ENCODE measurements at regions not wholly inside any gene's neighbourhood (a gene's known extent, or its start where the extent isn't known, plus 50 kb on each side); places are given as distances from the start of the nearest gene placed in this dataset.

DNA sequence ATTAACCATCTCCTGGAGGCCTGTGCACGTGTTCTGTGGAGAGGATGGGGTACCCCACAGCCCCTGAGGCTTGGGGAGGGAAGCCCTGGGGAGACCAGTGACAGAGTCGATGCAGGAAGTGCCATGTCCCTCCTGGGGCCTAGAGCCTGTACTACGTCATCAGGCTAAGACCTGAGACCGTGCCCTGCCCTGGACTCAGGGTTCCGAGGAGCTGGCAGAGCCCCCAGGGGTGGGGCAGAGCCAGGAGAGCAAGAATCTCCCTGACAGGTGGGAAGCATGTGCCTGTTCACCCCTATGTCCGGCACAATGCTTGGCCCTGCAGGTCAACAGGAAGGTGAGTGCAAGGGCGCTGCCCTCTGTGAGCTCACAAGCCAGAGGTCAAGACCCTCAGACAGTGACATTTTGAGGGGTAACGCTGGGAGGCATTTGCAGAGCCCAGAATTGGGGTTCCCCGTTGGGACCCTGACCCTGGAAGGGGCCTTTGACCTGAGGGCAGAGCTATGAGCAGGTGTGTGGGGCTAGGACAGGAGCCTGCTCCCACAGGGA, 781.6 kb downstream of the BRD1 start:
- H3K9me3 ChIP-seq, result no peaks in the 10 kb centered on the region
- H3K27me3 ChIP-seq (replicated peaks in 1 of 7), result peaks cover 0 to 62% (median 4%) of the 10 kb centered on the region in 7 donors
- intact Hi-C loops (cut with DNase I; ENCODE audit: low total_unique reads), result no loop called here
- no peak overlapping the region for H3K27ac ChIP-seq
- H3K36me3 ChIP-seq, result no peaks in the 10 kb centered on the region
- H3K4me3 ChIP-seq, result no peak overlapping the region
- TF ChIP-seq POLR2A (IDR thresholded peaks at IDR 0.05) (no peak), CTCF (IDR thresholded peaks at IDR 0.05 in 8 of 11, conservative IDR thresholded peaks at IDR 0.05 in 3 of 11) (no peak), POLR2AphosphoS5 (IDR thresholded peaks at IDR 0.05) (no peak)
- 43 to 69% (median 61%) methylated on average over 7 to 9 of the region's 9 CpGs for WGBS, 5 donors
- DNase-seq, result no peak
- no peaks in the 10 kb centered on the region for H3K4me1 ChIP-seq

GRCh38 chr22:49045276-49045675, 782.4 kb downstream of the BRD1 start:
- Histone ChIP-seq H3K4me1 (no peaks in the 10 kb centered on the region), H3K27ac (no peak overlapping the region), H3K9me3 (no peaks in the 10 kb centered on the region), H3K27me3 (replicated peaks in 1 of 7) (peaks cover 0 to 70% (median 4%) of the 10 kb centered on the region in 7 donors), H3K4me3 (no peak overlapping the region), H3K36me3 (no peaks in the 10 kb centered on the region)
- no peak for DNase-seq
- TF ChIP-seq POLR2AphosphoS5 (IDR thresholded peaks at IDR 0.05), result no peak
- TF ChIP-seq CTCF (IDR thresholded peaks at IDR 0.05 in 8 of 11, conservative IDR thresholded peaks at IDR 0.05 in 3 of 11), result no peak
- TF ChIP-seq POLR2A (IDR thresholded peaks at IDR 0.05), result no peak
- WGBS, 5 donors, result 67 to 82% (median 72%) methylated on average over 12 of the region's 12 CpGs
- intact Hi-C loops (cut with DNase I; ENCODE audit: low total_unique reads), result no loop called here

DNA sequence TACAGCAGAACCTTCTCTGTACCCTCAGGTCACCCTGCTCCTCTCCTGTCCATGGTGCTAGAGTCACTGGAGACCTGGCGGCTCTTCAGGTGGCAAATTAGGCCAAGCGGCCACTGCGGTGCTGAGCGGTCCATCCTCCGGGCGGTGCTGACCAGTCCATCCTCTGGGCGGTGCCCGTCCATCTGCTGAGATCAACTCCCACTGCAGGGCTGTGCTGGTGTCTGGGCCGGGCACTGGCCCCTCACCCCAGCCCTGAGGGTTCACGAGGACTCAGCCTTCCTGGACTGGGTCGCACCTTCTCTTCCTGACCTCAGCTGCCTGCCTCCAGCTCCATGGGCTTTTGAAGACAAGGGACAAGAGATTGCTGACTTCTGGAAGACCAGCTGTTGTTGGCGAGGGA, 782.9 kb downstream of the BRD1 start:
- no peak for DNase-seq

GRCh38 chr22:49044091-49044490, 783.6 kb downstream of the BRD1 start:
- H3K9me3 ChIP-seq, result no peaks in the 10 kb centered on the region
- no peaks in the 10 kb centered on the region for H3K4me1 ChIP-seq
- no peak overlapping the region for H3K27ac ChIP-seq
- H3K27me3 ChIP-seq (replicated peaks in 1 of 7), result peaks cover 0 to 62% (median 4%) of the 10 kb centered on the region in 7 donors
- no peak for TF ChIP-seq CTCF (IDR thresholded peaks at IDR 0.05 in 8 of 11, conservative IDR thresholded peaks at IDR 0.05 in 3 of 11)
- no peak for TF ChIP-seq POLR2AphosphoS5 (IDR thresholded peaks at IDR 0.05)
- no peak for TF ChIP-seq POLR2A (IDR thresholded peaks at IDR 0.05)
- H3K4me3 ChIP-seq, result no peak overlapping the region
- WGBS, 5 donors, result 69 to 85% (median 78%) methylated on average over 11 to 16 of the region's 16 CpGs
- H3K36me3 ChIP-seq, result no peaks in the 10 kb centered on the region
- intact Hi-C loops (cut with DNase I; ENCODE audit: low total_unique reads), result no loop called here
- no peak for DNase-seq

More for the DNA sequence above, 782.9 kb downstream of the BRD1 start:
- intact Hi-C loops (cut with DNase I; ENCODE audit: low total_unique reads), result no loop called here
- TF ChIP-seq POLR2A (IDR thresholded peaks at IDR 0.05) (no peak), CTCF (IDR thresholded peaks at IDR 0.05 in 8 of 11, conservative IDR thresholded peaks at IDR 0.05 in 3 of 11) (no peak)
- Histone ChIP-seq H3K27ac (no peak overlapping the region), H3K36me3 (no peaks in the 10 kb centered on the region), H3K27me3 (replicated peaks in 1 of 7) (peaks cover 0 to 65% (median 4%) of the 10 kb centered on the region in 7 donors), H3K4me1 (no peaks in the 10 kb centered on the region), H3K9me3 (no peaks in the 10 kb centered on the region), H3K4me3 (no peak overlapping the region)
- 78 to 93% (median 86%) methylated on average over 11 to 12 of the region's 12 CpGs for WGBS, 5 donors

Data from spleen (tissue), 11 donors.